Keratinocyte (primary cell): ENCODE measurements at regions not wholly inside any gene's neighbourhood (a gene's known extent, or its start where the extent isn't known, plus 50 kb on each side); places are given as distances from the start of the nearest gene placed in this dataset.

Experiments
- DNase-seq: peaks from one replicate; pipeline ENCODE4 v3.0.0-alpha.2; 2011; ENCODE audit warnings: low read depth, missing footprints, low spot score
- FAIRE-seq: peaks from 2 replicates; lab custom pipeline; 2011; peaks lifted over from hg19 to GRCh38; lab: Jason Lieb, UNC
- H2AFZ ChIP-seq: 2 replicates; pipeline ENCODE4 v1.6.0; 2012; ENCODE audit warnings: low read length, control low read depth, inconsistent platforms; ENCODE audit not compliant: control insufficient read depth
- H3K27ac ChIP-seq: 2 replicates; pipeline ENCODE4 v1.5.1; 2011; ENCODE audit warnings: low read length; ENCODE audit not compliant: control insufficient read depth, insufficient read depth
- H3K27me3 ChIP-seq: 3 replicates; pipeline ENCODE4 v1.6.0; 2011; ENCODE audit warnings: low read length; ENCODE audit not compliant: control insufficient read depth, insufficient read depth; ENCODE audit errors: extremely low read depth
- H3K36me3 ChIP-seq, 2 experiments: 2 replicates in 1 of 2; 3 replicates in 1 of 2; pipeline ENCODE4 v1.5.1; 2011; ENCODE audit warnings: low read length in 2 of 2, mild to moderate bottlenecking in 1 of 2; ENCODE audit not compliant: control insufficient read depth in 2 of 2, insufficient read depth in 2 of 2; ENCODE audit errors: extremely low read depth in 1 of 2
- H3K4me1 ChIP-seq: 3 replicates; pipeline ENCODE4 v1.5.1; 2011; ENCODE audit warnings: low read length; ENCODE audit not compliant: control insufficient read depth, insufficient read depth; ENCODE audit errors: extremely low read depth
- H3K4me2 ChIP-seq: 3 replicates; pipeline ENCODE4 v1.6.0; 2011; ENCODE audit warnings: low read depth, low read length; ENCODE audit not compliant: control insufficient read depth, insufficient read depth; ENCODE audit errors: extremely low read depth
- H3K4me3 ChIP-seq, 3 experiments: fragments of 200-600 bp in 1 of 3; sonication (generic) in 1 of 3; 2 replicates in 2 of 3; 3 replicates in 1 of 3; pipeline ENCODE4 v1.5.1; 2011 to 2016; ENCODE audit warnings: low read length in 3 of 3, mild to moderate bottlenecking in 3 of 3, control low read depth in 2 of 3, inconsistent platforms in 1 of 3, low read depth in 1 of 3, mixed read lengths in 1 of 3, mixed run types in 1 of 3, moderate library complexity in 1 of 3; ENCODE audit not compliant: control insufficient read depth in 2 of 3, insufficient read depth in 2 of 3; ENCODE audit errors: extremely low read depth in 1 of 3
- H3K79me2 ChIP-seq: 2 replicates; pipeline ENCODE4 v1.6.0; 2012; ENCODE audit warnings: low read length; ENCODE audit not compliant: control insufficient read depth, insufficient read depth
- H3K9ac ChIP-seq: 3 replicates; pipeline ENCODE4 v1.6.0; 2011; ENCODE audit warnings: low read length; ENCODE audit not compliant: control insufficient read depth, insufficient read depth; ENCODE audit errors: extremely low read depth
- H3K9me1 ChIP-seq: 3 replicates; pipeline ENCODE4 v1.6.0; 2011; ENCODE audit warnings: low read length; ENCODE audit not compliant: control insufficient read depth, insufficient read depth; ENCODE audit errors: extremely low read depth
- H3K9me3 ChIP-seq: 2 replicates; pipeline ENCODE4 v1.5.1; 2012; ENCODE audit warnings: low read depth, low read length; ENCODE audit not compliant: control insufficient read depth
- H4K20me1 ChIP-seq: 3 replicates; pipeline ENCODE4 v1.6.0; 2011; ENCODE audit warnings: low read length; ENCODE audit not compliant: control insufficient read depth, insufficient read depth; ENCODE audit errors: extremely low read depth
- EZH2 ChIP-seq: IDR thresholded peaks from one replicate; pipeline ENCODE4 v1.6.1; 2012; ENCODE audit warnings: inconsistent platforms, mild to moderate bottlenecking, low read length, moderate library complexity
- dilution Hi-C: fragments of 300-500 bp; cut with MboI; formaldehyde crosslinking; loops from one replicate; pipeline ENCODE4 v1.7.0; 2020; ENCODE audit warnings: low sequenced_read_pairs; ENCODE audit not compliant: extremely low pct_ligation_motif_present
- TF ChIP-seq, protein P1 (sequence below), 3 experiments: IDR thresholded peaks in 1 of 3; conservative IDR thresholded peaks in 1 of 3; optimal IDR thresholded peaks in 1 of 3; 2 replicates in 2 of 3; 3 replicates in 1 of 3; pipeline versions ENCODE3 to v1.5.1; 2011; ENCODE audit warnings: low read length in 3 of 3, mild to moderate bottlenecking in 3 of 3, moderate library complexity in 2 of 3, control low read depth in 1 of 3, inconsistent platforms in 1 of 3; ENCODE audit not compliant: insufficient read depth in 2 of 3; ENCODE audit errors: extremely low read depth in 1 of 3

DNA sequence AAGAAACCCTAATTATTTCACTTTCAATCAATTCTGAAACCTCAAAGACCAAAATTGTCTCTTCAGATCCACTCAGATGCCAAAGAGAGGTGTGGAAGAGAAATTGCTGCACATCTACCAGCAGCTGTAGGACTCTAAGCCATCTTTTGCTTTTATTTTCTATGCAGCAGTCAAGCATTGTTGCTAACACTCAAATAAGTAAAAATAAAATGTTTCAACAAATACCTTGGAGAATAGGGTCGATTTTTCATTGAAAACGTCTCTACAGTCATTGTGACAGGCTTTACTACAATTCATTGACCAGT, 66.4 kb upstream of the CFAP20DC start:
- Histone ChIP-seq H3K4me2 (no peak overlapping the region), H3K9ac (no peak overlapping the region)
- TF ChIP-seq, protein P1, sequence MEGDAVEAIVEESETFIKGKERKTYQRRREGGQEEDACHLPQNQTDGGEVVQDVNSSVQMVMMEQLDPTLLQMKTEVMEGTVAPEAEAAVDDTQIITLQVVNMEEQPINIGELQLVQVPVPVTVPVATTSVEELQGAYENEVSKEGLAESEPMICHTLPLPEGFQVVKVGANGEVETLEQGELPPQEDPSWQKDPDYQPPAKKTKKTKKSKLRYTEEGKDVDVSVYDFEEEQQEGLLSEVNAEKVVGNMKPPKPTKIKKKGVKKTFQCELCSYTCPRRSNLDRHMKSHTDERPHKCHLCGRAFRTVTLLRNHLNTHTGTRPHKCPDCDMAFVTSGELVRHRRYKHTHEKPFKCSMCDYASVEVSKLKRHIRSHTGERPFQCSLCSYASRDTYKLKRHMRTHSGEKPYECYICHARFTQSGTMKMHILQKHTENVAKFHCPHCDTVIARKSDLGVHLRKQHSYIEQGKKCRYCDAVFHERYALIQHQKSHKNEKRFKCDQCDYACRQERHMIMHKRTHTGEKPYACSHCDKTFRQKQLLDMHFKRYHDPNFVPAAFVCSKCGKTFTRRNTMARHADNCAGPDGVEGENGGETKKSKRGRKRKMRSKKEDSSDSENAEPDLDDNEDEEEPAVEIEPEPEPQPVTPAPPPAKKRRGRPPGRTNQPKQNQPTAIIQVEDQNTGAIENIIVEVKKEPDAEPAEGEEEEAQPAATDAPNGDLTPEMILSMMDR (optimal IDR thresholded peaks at IDR 0.05 in 1 of 3, IDR thresholded peaks at IDR 0.05 in 1 of 3, conservative IDR thresholded peaks at IDR 0.05 in 1 of 3; ENCODE audit: extremely low read depth in 1 of 3, insufficient read depth in 2 of 3, low read length in 3 of 3) = no peak
- no peak for TF ChIP-seq EZH2

GRCh38 chr3:59115364-59116232, 65.8 kb upstream of the CFAP20DC start:
- no peak overlapping the region for H3K4me2 ChIP-seq
- H3K4me1 ChIP-seq = peaks cover 3% of the 10 kb centered on the region
- no peak overlapping the region for H2AFZ ChIP-seq
- H3K9me3 ChIP-seq = no peaks in the 10 kb centered on the region
- H3K36me3 ChIP-seq = no peaks in the 10 kb centered on the region
- TF ChIP-seq, protein P1 (optimal IDR thresholded peaks at IDR 0.05 in 1 of 3, IDR thresholded peaks at IDR 0.05 in 1 of 3, conservative IDR thresholded peaks at IDR 0.05 in 1 of 3; ENCODE audit: extremely low read depth in 1 of 3, insufficient read depth in 2 of 3, low read length in 3 of 3) = no peak
- no peak for TF ChIP-seq EZH2
- FAIRE-seq = no peak
- no peak overlapping the region for H3K27ac ChIP-seq
- no peaks in the 10 kb centered on the region for H4K20me1 ChIP-seq
- H3K9me1 ChIP-seq = no peaks in the 10 kb centered on the region
- H3K27me3 ChIP-seq = no peaks in the 10 kb centered on the region
- no peaks in the 10 kb centered on the region for H3K79me2 ChIP-seq
- no peak overlapping the region for H3K9ac ChIP-seq
- no peak overlapping the region for H3K4me3 ChIP-seq
- dilution Hi-C loops = no loop called here
- no peak for DNase-seq

More for the DNA sequence above, 66.4 kb upstream of the CFAP20DC start:
- H4K20me1 ChIP-seq = no peaks in the 10 kb centered on the region
- peaks cover 3% of the 10 kb centered on the region for H3K4me1 ChIP-seq
- dilution Hi-C loops = no loop called here
- no peaks in the 10 kb centered on the region for H3K27me3 ChIP-seq
- no peak overlapping the region for H3K4me3 ChIP-seq
- no peaks in the 10 kb centered on the region for H3K9me3 ChIP-seq
- no peak for DNase-seq
- H3K9me1 ChIP-seq = no peaks in the 10 kb centered on the region
- no peaks in the 10 kb centered on the region for H3K36me3 ChIP-seq
- H3K27ac ChIP-seq = no peak overlapping the region
- H3K79me2 ChIP-seq = no peaks in the 10 kb centered on the region
- FAIRE-seq = no peak
- no peak overlapping the region for H2AFZ ChIP-seq
